ENCODE measurements at regions not wholly inside any gene's neighbourhood (a gene's known extent, or its start where the extent isn't known, plus 50 kb on each side); places are given as distances from the start of the nearest gene placed in this dataset.

GRCh38 chr17:14935139-14935841, 329.8 kb downstream of the PMP22 start:
- Histone ChIP-seq H2BK120ac (replicated peaks; ENCODE audit: low read depth, low read length) (no peak overlapping the region), H3K4me3 (ENCODE audit: extremely low read depth in 1 of 4, insufficient read depth in 2 of 4, low read depth in 3 of 4, low read length in 4 of 4) (no peak overlapping the region), H4K5ac (ENCODE audit: insufficient read length, low read depth, low read length) (no peak overlapping the region), H3K79me1 (ENCODE audit: low read depth, low read length) (no peaks in the 10 kb centered on the region), H3K9ac (replicated peaks in 1 of 4; ENCODE audit: extremely low read depth in 1 of 4, low read depth in 3 of 4, low read length in 3 of 4) (no peak overlapping the region), H2BK20ac (ENCODE audit: low read length) (0 out of 2 replicates have a peak overlapping the region, but pooled peaks have one; percentile 49), H2BK15ac (ENCODE audit: low read length) (no peak overlapping the region), H3K23me2 (ENCODE audit: low read depth, low read length) (no peaks in the 10 kb centered on the region), H3K4me1 (replicated peaks in 1 of 4; ENCODE audit: control insufficient read depth in 3 of 4, insufficient read depth in 4 of 4, low read length in 3 of 4) (0 out of 7 replicates have a peak, but pooled peaks cover 0 to 2% (median 0%) of the 10 kb centered on the region in 4 experiments), H3K27ac (ENCODE audit: low read depth, low read length) (no peak overlapping the region), H3K36me3 (ENCODE audit: control insufficient read depth in 2 of 4, insufficient read depth in 4 of 4, low read length in 3 of 4) (no peaks in the 10 kb centered on the region), H4K91ac (replicated peaks; ENCODE audit: insufficient read length, low read length) (no peak overlapping the region), H4K8ac (ENCODE audit: extremely low read depth, insufficient read depth, low read length) (no peak overlapping the region), H3K27me3 (replicated peaks in 1 of 4; ENCODE audit: control insufficient read depth in 3 of 4, extremely low read depth in 1 of 4, insufficient read depth in 3 of 4, low read length in 3 of 4) (no peaks in the 10 kb centered on the region), H2AK5ac (ENCODE audit: low read depth, low read length) (no peak overlapping the region), H3K4ac (replicated peaks; ENCODE audit: insufficient read length, low read depth, low read length) (no peak overlapping the region), H3K18ac (ENCODE audit: extremely low read depth, low read length) (no peak overlapping the region), H2BK5ac (ENCODE audit: low read depth, low read length) (no peak overlapping the region), H3K79me2 (ENCODE audit: control insufficient read depth in 1 of 2, insufficient read depth in 2 of 2, low read length in 2 of 2) (no peaks in the 10 kb centered on the region), H2AFZ (ENCODE audit: low read length) (no peak overlapping the region), H4K20me1 (replicated peaks in 1 of 2; ENCODE audit: control insufficient read depth in 1 of 2, insufficient read depth in 2 of 2, low read length in 2 of 2) (no peaks in the 10 kb centered on the region), H2BK12ac (ENCODE audit: low read depth, low read length) (no peak overlapping the region), H3K9me3 (ENCODE audit: insufficient read depth in 2 of 2, low read depth in 1 of 2, low read length in 1 of 2) (no peaks in the 10 kb centered on the region), H3K23ac (ENCODE audit: insufficient read length) (no peak overlapping the region), H3K4me2 (ENCODE audit: insufficient read depth in 1 of 2, low read depth in 2 of 2, low read length in 2 of 2) (no peak overlapping the region), H3K14ac (ENCODE audit: insufficient read length) (no peak overlapping the region), H3K56ac (replicated peaks; ENCODE audit: insufficient read length, low read depth, low read length) (no peak overlapping the region)
- no peak for FAIRE-seq
- 94% methylated on average over 7 of the region's 7 CpGs; no CpG with 5 or more reads in 1 of the 2 experiments for WGBS, 2 experiments (ENCODE audit: extremely low coverage in 1 of 2, insufficient coverage in 1 of 2, insufficient read length in 1 of 2, insufficient replicate concordance in 2 of 2, low coverage in 1 of 2, low lambda C conversion rate in 2 of 2, missing lambda C conversion rate in 1 of 2)
- ChIA-PET POLR2A (ENCODE audit: partially characterized antibody) (no interaction called here), CTCF (ENCODE audit: partially characterized antibody) (interaction anchor here (0.9 to 1.8 kb wide), 6 partner anchors 9 to 278 kb away, joined by 3 to 7 read pairs (median 4); no protein-coding TSS in a partner anchor)
- peak in 1 of 2 experiments; percentile 10 for DNase-seq (ENCODE audit: low read depth in 1 of 2, low spot score in 2 of 2)
- TF ChIP-seq RAD21 (IDR thresholded peaks at IDR 0.05 in 1 of 2, conservative IDR thresholded peaks at IDR 0.05 in 1 of 2; ENCODE audit: low read depth in 2 of 2, low read length in 2 of 2) = peak; percentile 27 to 35

All from H1 (cell line).